B cell (primary cell): ENCODE measurements at regions not wholly inside any gene's neighbourhood (a gene's known extent, or its start where the extent isn't known, plus 50 kb on each side); places are given as distances from the start of the nearest gene placed in this dataset.

Experiments
- EZH2 ChIP-seq: IDR thresholded peaks from 2 replicates; pipeline ENCODE4 v1.6.1; 2012; ENCODE audit warnings: borderline replicate concordance, low read depth, mild to moderate bottlenecking, moderate library complexity, low read length; ENCODE audit not compliant: insufficient read depth, poor library complexity, severe bottlenecking
- TF ChIP-seq, protein P1 (sequence below): fragments of 200-600 bp; IDR thresholded peaks from one replicate; pipeline ENCODE4 v1.8.0; 2022; ENCODE audit warnings: antibody characterized with exemption, mild to moderate bottlenecking

DNA sequence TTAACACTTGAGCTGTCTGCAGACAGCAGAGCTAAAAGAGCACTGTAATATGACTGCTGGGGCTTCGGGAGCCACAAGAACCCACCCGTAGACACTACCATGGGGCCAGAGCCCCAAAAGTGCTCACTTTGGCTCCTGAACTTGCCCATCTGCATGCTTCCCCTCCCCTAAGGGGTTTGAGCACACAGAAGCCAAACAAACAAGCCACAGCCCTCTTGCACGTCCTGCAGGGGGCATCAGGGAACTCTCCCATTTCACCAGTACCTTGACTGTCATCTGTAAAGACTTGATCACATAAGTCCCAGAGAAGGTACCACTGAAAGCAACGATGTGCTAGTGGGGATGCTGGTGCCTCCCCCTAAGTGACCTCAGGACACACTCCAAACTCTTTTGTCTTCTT, 681.8 kb downstream of the SEMA5A start:
- TF ChIP-seq, protein P1, sequence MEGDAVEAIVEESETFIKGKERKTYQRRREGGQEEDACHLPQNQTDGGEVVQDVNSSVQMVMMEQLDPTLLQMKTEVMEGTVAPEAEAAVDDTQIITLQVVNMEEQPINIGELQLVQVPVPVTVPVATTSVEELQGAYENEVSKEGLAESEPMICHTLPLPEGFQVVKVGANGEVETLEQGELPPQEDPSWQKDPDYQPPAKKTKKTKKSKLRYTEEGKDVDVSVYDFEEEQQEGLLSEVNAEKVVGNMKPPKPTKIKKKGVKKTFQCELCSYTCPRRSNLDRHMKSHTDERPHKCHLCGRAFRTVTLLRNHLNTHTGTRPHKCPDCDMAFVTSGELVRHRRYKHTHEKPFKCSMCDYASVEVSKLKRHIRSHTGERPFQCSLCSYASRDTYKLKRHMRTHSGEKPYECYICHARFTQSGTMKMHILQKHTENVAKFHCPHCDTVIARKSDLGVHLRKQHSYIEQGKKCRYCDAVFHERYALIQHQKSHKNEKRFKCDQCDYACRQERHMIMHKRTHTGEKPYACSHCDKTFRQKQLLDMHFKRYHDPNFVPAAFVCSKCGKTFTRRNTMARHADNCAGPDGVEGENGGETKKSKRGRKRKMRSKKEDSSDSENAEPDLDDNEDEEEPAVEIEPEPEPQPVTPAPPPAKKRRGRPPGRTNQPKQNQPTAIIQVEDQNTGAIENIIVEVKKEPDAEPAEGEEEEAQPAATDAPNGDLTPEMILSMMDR = no peak
- no peak for TF ChIP-seq EZH2
